ENCODE measurements at regions not wholly inside any gene's neighbourhood (a gene's known extent, or its start where the extent isn't known, plus 50 kb on each side); places are given as distances from the start of the nearest gene placed in this dataset.

GRCh38 chr14:98896449-98896848 is 375.5 kb downstream of the BCL11B start:
- no peak for DNase-seq (ENCODE audit: low read depth in 2 of 3, low spot score in 2 of 3)

- DNase-seq (ENCODE audit: low read depth in 2 of 3, low spot score in 2 of 3): no peak
Observed at GRCh38 chr14:98897605-98898309, 374.2 kb downstream of the BCL11B start.

- no peak for DNase-seq (ENCODE audit: low read depth in 2 of 3, low spot score in 2 of 3)
Observed at GRCh38 chr14:98899441-98899840, 372.6 kb downstream of the BCL11B start.

GRCh38 chr14:98900236-98900635 is 371.8 kb downstream of the BCL11B start:
- DNase-seq (ENCODE audit: low read depth in 2 of 3, low spot score in 2 of 3): no peak

GRCh38 chr14:98900798-98901197 is 371.2 kb downstream of the BCL11B start:
- no peak for DNase-seq (ENCODE audit: low read depth in 2 of 3, low spot score in 2 of 3)

- DNase-seq (ENCODE audit: low read depth in 2 of 3, low spot score in 2 of 3): no peak
Observed at GRCh38 chr14:98901511-98902205, 370.3 kb downstream of the BCL11B start.

GRCh38 chr14:98903371-98903770 is 368.6 kb downstream of the BCL11B start:
- DNase-seq (ENCODE audit: low read depth in 2 of 3, low spot score in 2 of 3): no peak

- DNase-seq (ENCODE audit: low read depth in 2 of 3, low spot score in 2 of 3): no peak
Observed at GRCh38 chr14:98904677-98905076, 367.3 kb downstream of the BCL11B start.

GRCh38 chr14:98906123-98906995 is 365.6 kb downstream of the BCL11B start:
- DNase-seq (ENCODE audit: low read depth in 2 of 3, low spot score in 2 of 3): no peak

GRCh38 chr14:98907271-98907670 is 364.7 kb downstream of the BCL11B start:
- no peak for DNase-seq (ENCODE audit: low read depth in 2 of 3, low spot score in 2 of 3)

GRCh38 chr14:98908050-98908449 is 363.9 kb downstream of the BCL11B start:
- DNase-seq (ENCODE audit: low read depth in 2 of 3, low spot score in 2 of 3): no peak

GRCh38 chr14:98909251-98909944 is 362.6 kb downstream of the BCL11B start:
- no peak for DNase-seq (ENCODE audit: low read depth in 2 of 3, low spot score in 2 of 3)

GRCh38 chr14:98910061-98910460 is 361.9 kb downstream of the BCL11B start:
- no peak for DNase-seq (ENCODE audit: low read depth in 2 of 3, low spot score in 2 of 3)

- DNase-seq (ENCODE audit: low read depth in 2 of 3, low spot score in 2 of 3): no peak
Observed at GRCh38 chr14:98912655-98913054, 359.3 kb downstream of the BCL11B start.

GRCh38 chr14:98913967-98914650 is 357.9 kb downstream of the BCL11B start:
- no peak for DNase-seq (ENCODE audit: low read depth in 2 of 3, low spot score in 2 of 3)

- DNase-seq (ENCODE audit: low read depth in 2 of 3, low spot score in 2 of 3): no peak
Observed at GRCh38 chr14:98914942-98915341, 357.1 kb downstream of the BCL11B start.

- DNase-seq (ENCODE audit: low read depth in 2 of 3, low spot score in 2 of 3): no peak
Observed at GRCh38 chr14:98915625-98916024, 356.4 kb downstream of the BCL11B start.

- DNase-seq (ENCODE audit: low read depth in 2 of 3, low spot score in 2 of 3): no peak
Observed at GRCh38 chr14:98916036-98916435, 356.0 kb downstream of the BCL11B start.

GRCh38 chr14:98916476-98916875 is 355.5 kb downstream of the BCL11B start:
- no peak for DNase-seq (ENCODE audit: low read depth in 2 of 3, low spot score in 2 of 3)

GRCh38 chr14:98919434-98919833 is 352.6 kb downstream of the BCL11B start:
- DNase-seq (ENCODE audit: low read depth in 2 of 3, low spot score in 2 of 3): no peak

All from hematopoietic multipotent progenitor cell (in vitro differentiated cells).